ENCODE measurements at regions not wholly inside any gene's neighbourhood (a gene's known extent, or its start where the extent isn't known, plus 50 kb on each side); places are given as distances from the start of the nearest gene placed in this dataset.
"Not testable (repeated sequence)": the region's sequence is repeated elsewhere in the genome, so short reads cannot be mapped to it uniquely, and the experiment has no call there.

GRCh38 chr5:117411701-117412100 is 837.1 kb upstream of the SEMA6A start:
- DNase-seq (ENCODE audit: insufficient read length, low spot score) (no peak), FAIRE-seq (no peak)

- no peak for DNase-seq (ENCODE audit: insufficient read length, low spot score)
- no peak for FAIRE-seq
Measured at GRCh38 chr5:117405197-117405596, 830.6 kb upstream of the SEMA6A start.

DNA sequence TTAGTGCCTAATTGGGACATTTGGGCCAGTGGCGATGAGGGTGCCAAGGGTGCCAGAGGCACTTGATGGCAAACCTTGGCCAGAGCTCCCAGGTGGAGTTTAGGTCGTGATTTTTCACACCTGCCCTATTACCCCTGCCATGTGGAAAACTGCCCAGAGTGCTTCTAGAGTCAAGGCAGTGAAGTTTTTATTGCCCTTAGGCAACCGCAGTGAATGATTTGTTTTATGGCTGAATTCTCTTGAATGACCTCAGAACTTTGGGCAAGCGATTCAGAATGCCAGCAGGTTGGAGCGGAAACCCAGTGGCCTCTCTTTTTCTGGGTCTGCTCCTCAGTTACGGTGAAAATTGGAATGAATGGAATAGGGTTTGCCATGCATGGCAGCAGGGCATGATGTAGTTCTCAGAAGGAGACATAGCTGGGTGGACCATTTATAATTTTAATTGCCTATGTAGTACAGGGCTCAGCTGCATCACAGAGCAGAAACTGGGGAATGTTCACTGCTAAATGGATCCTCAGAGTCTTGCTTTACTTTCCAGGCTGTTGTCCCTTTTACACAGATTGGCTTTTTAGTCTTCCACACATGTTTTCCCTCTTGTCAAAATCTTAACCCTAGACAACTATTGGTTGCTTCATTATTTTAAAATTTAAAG is 820.0 kb upstream of the SEMA6A start:
- no peak for FAIRE-seq
- no peak for DNase-seq (ENCODE audit: insufficient read length, low spot score)

DNA sequence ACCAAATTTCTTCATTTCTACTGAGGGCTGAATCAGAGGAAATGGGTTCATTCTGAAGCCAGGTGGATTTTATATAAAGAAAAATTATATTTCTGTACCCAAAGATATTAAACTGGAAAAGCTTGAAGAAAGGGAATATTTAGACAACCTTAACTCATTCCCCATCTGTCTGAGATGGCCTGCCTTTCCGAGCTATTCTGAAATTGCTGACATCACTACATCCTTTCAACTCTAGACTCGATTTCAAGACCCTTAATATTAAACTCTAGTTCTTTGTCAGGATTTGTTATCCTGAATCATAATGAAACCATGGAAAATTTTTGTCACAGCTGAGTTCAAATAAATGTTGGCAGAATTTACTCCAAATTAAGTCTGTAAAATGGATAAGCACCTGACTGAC is 818.5 kb upstream of the SEMA6A start:
- FAIRE-seq, result no peak
- DNase-seq (ENCODE audit: insufficient read length, low spot score), result no peak

GRCh38 chr5:117380316-117380715 is 805.7 kb upstream of the SEMA6A start:
- FAIRE-seq (no peak), DNase-seq (ENCODE audit: insufficient read length, low spot score) (no peak)

GRCh38 chr5:117379521-117379920 is 804.9 kb upstream of the SEMA6A start:
- DNase-seq (ENCODE audit: insufficient read length, low spot score) (no peak), FAIRE-seq (no peak)

GRCh38 chr5:117376748-117377147 is 802.1 kb upstream of the SEMA6A start:
- FAIRE-seq, result peak; percentile 18
- no peak for DNase-seq (ENCODE audit: insufficient read length, low spot score)

GRCh38 chr5:117359895-117360294 is 785.3 kb upstream of the SEMA6A start:
- no peak for FAIRE-seq
- DNase-seq (ENCODE audit: insufficient read length, low spot score), result no peak

DNA sequence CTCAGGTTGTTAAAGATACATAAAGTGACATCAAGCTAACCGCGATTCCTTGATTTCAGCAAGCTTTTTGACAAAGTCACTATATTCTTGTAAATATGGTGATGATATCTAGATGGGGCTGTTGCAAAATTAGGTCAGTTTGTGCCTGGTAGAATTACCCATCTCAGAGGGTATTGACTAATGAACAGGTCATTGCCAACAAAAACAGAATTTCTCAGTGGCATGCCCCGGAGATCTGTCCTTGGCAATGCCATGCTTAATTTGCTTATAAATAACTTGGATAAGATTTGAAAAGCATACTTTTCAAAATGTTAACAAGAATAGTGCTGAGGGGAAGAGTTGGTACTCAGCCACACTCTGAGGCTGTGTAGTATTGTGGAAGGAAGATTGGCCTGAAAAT is 783.3 kb upstream of the SEMA6A start:
- FAIRE-seq, result no peak
- DNase-seq (ENCODE audit: insufficient read length, low spot score), result no peak

DNA sequence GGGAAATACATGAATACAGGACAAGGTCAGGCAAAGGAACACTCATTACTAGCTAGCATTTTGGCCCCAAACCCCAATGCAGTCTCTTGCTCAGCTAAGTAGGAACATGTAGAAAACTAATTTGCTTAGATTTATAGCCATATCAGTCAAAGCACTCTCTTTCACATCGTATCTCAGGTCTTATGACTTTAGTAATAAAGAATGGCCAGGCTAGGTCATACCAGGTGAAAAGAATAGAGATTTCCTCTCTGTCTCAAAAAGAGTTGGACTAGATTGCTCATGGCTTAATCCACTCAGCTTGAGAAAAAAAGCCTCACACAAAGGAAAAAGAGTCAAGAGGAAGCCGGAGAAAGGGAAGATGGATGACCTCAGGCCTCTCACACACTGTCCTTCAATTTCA is 772.7 kb upstream of the SEMA6A start:
- FAIRE-seq (no peak), DNase-seq (ENCODE audit: insufficient read length, low spot score) (no peak)

DNA sequence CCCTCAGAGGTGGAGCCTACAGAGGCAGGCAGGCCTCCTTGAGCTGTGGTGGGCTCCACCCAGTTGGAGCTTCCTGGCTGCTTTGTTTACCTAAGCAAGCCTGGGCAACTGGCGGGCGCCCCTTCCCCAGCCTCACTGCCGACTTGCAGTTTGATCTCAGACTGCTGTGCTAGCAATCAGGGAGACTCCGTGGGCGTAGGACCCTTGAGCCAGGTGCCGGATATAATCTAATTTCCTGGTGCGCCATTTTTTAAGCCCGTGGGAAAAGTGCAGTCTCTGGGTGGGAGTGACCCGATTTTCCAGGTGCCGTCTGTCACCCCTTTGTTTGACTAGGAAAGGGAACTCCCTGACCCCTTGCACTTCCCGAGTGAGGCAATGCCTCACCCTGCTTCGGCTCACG is 769.1 kb upstream of the SEMA6A start:
- FAIRE-seq; DNase-seq (ENCODE audit: insufficient read length, low spot score): not testable (repeated sequence)

- FAIRE-seq (no peak), DNase-seq (ENCODE audit: insufficient read length, low spot score) (no peak)
Measured at GRCh38 chr5:117337064-117337749, 762.6 kb upstream of the SEMA6A start.

DNA sequence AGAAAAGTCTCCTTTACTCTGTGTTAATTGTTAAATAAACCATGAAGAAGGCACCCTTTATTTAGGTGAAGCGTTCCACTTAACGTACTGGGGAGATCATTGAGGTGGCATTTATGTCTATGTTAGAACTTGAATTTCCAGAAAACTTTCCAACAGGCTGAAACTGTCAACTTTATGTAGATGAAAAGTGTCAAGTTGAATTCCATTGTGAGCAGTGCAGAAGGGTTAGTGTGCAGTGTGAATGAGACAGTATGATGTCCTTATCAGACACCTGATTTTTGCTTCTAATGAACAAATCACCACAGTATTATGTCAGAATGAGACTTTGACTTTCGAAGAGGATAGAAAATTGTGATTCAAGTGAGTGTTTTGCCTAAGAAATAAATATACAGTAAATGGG is 761.6 kb upstream of the SEMA6A start:
- DNase-seq (ENCODE audit: insufficient read length, low spot score), result no peak
- FAIRE-seq, result no peak

DNA sequence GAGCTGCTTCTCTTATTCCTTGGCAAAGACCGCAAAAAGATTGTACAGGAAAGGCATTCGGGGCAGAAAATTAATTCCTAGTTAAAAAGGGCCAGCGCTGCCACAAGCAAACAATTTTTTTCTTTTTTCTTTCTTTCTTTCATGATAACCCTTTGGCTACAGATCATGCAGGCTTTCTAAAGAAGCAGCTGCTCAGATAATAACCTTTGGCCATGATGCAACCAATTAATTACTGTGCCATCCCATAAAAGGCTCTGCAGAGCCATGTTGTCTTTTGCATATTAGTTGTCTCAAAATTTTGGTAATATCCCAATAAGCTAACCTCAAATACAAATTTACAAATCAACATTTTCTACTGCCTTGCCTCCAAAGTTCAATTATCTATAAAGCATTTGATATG is 758.4 kb upstream of the SEMA6A start:
- FAIRE-seq (no peak), DNase-seq (ENCODE audit: insufficient read length, low spot score) (no peak)

GRCh38 chr5:117332341-117332740 is 757.7 kb upstream of the SEMA6A start:
- DNase-seq (ENCODE audit: insufficient read length, low spot score) (no peak), FAIRE-seq (no peak)

DNA sequence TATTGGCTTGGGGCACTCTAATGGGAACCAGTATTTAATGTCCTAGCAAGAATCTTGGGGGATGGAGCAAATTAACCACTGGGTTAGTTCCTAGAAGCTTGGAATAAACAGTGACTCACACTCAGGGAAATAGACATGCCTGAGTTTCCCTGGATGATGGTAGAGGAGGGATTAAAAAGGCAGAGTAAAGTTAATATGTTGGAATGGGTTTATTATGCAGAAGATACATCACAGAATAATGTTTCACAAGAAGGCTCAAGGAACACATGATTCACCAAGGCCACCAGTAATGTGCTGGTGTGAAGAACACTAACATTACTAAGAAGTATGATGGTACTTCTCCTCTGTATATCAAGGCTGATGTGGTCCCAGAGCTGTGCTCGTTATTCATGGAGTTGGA is 752.9 kb upstream of the SEMA6A start:
- DNase-seq (ENCODE audit: insufficient read length, low spot score) (no peak), FAIRE-seq (no peak)

- DNase-seq (ENCODE audit: insufficient read length, low spot score), result no peak
- no peak for FAIRE-seq
Measured at GRCh38 chr5:117326997-117327396, 752.4 kb upstream of the SEMA6A start.

DNA sequence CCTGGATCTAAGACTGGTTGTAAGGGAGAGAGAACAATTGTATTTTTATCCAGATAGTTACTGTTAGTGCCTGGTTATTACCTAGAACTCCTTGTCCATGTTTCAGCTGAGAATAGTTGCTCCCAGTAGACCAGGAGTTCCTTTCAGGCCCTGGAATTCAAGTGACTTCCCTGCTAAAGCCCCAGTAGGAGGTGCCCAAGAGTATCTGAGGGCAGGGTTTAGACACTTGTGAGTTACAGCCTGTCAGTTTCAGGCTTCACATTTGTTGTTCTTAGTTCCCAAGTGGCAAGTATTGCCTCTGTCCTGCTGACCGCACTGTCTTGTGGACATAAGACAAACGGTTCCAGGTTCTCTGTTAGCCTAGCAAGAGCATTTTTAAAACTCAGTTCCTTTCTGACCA is 743.9 kb upstream of the SEMA6A start:
- no peak for FAIRE-seq
- no peak for DNase-seq (ENCODE audit: insufficient read length, low spot score)

GRCh38 chr5:117315170-117315569 is 740.5 kb upstream of the SEMA6A start:
- DNase-seq (ENCODE audit: insufficient read length, low spot score), result no peak
- FAIRE-seq, result no peak

DNA sequence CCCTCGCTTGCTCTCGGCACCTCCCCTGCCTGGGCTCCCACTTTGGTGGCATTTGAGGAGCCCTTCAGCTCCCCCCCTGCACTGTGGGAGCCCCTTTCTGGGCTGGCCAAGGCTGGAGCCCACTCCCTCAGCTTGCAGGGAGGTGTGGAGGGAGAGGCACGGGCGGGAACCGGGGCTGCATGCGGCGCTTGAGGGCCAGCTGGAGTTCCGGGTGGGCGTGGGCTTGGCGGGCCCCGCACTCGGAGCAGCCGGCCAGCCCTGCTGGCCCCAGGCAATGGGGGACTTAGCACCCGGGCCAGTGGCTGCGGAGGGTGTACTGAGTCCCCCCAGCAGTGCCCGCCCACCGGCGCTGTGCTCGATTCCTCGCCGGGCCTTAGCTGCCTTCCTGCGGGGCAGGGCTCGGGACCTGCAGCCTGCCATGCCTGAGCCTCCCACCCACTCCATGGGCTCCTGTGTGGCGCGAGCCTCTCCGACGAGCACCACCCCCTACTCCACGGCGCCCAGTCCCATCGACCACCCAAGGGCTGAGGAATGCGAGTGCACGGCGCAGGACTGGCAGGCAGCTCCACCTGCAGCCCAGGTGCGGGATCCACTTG is 730.0 kb upstream of the SEMA6A start:
- FAIRE-seq, result not testable (repeated sequence)

DNA sequence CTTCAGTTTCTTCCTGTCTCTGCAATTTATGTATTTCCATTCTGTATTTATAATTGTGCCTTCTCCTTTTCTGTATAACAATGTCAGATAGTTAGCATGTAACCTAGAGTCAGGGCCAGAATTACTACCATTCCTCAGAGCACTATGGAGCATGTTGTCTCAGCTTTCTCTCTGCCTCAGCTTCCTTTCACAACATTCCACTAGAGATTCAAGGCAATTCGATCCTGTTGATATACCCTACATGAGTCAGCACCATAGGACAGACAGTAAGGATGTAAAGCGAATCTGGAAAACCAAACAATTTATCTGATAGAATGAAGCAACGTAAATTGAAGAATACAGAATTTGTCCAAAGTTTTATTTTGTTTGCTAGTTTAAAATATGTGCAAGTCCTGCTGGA is 728.3 kb upstream of the SEMA6A start:
- FAIRE-seq (no peak), DNase-seq (ENCODE audit: insufficient read length, low spot score) (no peak)

More for the DNA sequence above, 730.0 kb upstream of the SEMA6A start:
- DNase-seq (ENCODE audit: insufficient read length, low spot score), result not testable (repeated sequence)

- no peak for DNase-seq (ENCODE audit: insufficient read length, low spot score)
- FAIRE-seq, result no peak
Measured at GRCh38 chr5:117302473-117302872, 727.9 kb upstream of the SEMA6A start.
